NCI-H345 treated with DMSO at 0.1 percent for 48 hours (cell line): ENCODE measurements at regions not wholly inside any gene's neighbourhood (a gene's known extent, or its start where the extent isn't known, plus 50 kb on each side); places are given as distances from the start of the nearest gene placed in this dataset.

ENCODE experiments used
- DNase-seq: peaks from one replicate; lab custom pipeline; 2025; ENCODE audit not compliant: unreplicated experiment; lab: John Stamatoyannopoulos, UW

GRCh38 chr2:235140801-235141081 lies 188.9 kb downstream of the SH3BP4 start:
- DNase-seq: no peak

GRCh38 chr2:235141411-235142128 lies 189.8 kb downstream of the SH3BP4 start:
- no peak for DNase-seq

DNA sequence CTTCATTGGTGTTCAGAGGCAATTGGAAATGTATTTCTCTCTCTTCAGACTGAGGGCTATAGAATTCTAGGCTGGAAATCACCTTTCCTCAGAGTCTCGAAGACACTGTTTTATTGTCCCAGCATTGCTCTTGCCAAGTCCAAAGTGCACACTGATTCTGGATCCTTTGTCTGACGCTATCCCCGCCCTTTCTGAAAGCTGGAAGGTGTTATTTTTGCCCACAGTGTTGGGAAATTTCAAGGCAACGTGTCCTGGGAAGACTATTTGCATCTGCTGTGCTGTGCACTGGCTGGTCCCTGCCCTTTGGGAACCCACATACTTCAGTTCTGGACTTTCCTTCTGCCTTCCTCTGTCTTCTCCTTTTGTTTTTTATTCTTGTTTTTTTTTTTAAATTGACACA lies 190.8 kb downstream of the SH3BP4 start:
- no peak for DNase-seq

- DNase-seq: no peak
Observed at GRCh38 chr2:235143789-235144188, 192.0 kb downstream of the SH3BP4 start.

GRCh38 chr2:235144291-235144690 lies 192.5 kb downstream of the SH3BP4 start:
- DNase-seq: no peak

DNA sequence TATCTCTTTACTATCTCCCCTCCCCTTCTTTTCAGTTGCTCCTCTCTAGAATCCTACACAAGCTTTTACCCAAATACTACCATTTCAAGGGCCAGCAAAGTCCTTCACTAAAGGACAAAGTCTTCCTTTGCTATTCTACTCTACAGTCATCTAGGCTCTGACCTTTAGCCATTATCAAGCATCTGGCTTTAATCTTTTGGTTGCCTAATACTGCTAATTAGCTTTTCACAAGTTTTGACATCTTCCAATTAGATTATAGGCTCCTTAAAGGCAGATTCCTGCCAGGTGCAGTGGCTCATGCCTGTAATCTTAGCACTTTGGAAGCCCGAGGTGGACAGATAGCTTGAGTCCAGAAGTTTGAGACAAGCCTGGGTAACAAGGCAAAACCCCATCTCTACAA lies 194.4 kb downstream of the SH3BP4 start:
- DNase-seq: no peak

DNA sequence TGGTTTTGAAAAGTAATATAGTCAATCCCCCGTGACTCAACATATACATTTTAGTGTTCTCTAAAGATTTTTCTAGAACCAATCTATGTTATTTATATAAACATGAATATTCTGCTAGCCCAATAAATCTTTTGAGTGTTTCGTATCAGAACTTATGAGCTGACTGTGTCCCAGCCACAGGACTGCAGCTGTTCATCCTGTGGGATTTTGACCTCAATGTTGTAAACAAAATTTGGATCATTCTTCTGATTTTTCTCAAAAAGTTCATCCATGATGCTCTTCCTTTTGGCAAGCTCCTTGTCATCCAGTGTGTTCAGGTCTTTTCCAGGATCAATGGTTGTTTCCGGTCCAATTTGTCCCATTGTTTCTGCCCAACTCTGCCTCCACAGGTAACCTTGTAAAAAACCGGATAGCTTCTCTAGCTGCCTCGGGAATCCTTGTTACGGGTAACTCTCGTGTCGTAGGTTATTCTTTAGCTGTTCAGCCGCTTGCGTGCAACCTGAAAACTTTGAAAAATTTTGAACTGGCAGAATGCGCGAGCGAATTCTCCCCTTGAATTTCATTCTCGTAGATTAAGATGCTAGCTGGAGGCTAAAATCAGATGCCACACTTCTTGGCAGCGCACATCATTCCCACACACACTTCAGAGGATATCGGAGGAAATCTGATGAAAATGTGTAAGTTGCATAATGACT lies 195.2 kb downstream of the SH3BP4 start:
- DNase-seq: no peak

DNA sequence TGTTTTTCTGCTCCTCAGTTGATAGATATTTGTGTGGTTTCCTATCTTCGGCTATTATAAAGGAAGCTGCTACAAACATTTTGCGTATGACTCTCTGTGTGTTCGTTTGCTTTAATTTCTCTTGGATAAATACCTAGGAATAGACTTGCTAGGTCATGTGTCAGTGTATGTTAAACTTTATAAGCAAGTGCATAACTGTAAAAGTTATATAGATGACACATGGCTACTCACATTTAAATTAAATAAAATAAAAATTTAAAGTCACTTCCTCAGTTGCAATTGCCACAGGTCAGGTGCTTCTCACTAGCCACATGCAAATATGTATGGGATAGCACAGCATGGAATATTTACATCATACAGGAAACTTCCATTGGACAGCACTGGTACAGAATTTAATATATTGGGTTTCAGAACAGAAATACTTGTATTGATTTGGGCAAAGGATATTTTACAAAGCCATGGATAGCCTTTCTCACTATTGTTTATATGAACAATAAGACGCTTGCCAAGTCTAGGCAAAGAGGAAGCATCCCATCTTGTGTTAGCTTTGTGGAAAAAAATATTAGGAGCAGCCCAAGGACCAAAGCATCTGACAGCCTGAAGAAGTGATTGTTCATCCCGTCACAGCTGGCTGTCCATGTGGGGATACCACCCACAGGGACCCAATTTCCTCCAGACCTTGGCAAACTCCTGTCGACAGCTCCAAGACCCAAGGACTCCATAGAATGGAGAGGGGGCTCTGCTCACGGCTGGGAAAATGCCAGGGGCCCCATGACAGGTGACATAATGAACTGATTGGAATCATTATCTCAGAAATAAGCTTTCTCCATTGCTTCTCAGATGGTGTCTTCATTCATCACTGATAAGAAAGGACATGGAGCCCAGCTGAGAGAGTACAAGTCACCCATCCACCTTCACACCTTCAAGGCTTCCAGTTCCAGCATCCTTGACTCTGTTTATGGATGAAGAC lies 196.7 kb downstream of the SH3BP4 start:
- DNase-seq: no peak

- DNase-seq: no peak
Observed at GRCh38 chr2:235149240-235149659, 197.4 kb downstream of the SH3BP4 start.

- DNase-seq: no peak
Observed at GRCh38 chr2:235149736-235150135, 197.9 kb downstream of the SH3BP4 start.

- DNase-seq: no peak
Observed at GRCh38 chr2:235151152-235151551, 199.3 kb downstream of the SH3BP4 start.

GRCh38 chr2:235155163-235155562 lies 203.3 kb downstream of the SH3BP4 start:
- no peak for DNase-seq

GRCh38 chr2:235156055-235156454 lies 204.2 kb downstream of the SH3BP4 start:
- DNase-seq: no peak

- DNase-seq: no peak
Observed at GRCh38 chr2:235157746-235158482, 206.1 kb downstream of the SH3BP4 start.

GRCh38 chr2:235160281-235160810 lies 208.5 kb downstream of the SH3BP4 start:
- no peak for DNase-seq

- no peak for DNase-seq
Observed at GRCh38 chr2:235161565-235161964, 209.7 kb downstream of the SH3BP4 start.

DNA sequence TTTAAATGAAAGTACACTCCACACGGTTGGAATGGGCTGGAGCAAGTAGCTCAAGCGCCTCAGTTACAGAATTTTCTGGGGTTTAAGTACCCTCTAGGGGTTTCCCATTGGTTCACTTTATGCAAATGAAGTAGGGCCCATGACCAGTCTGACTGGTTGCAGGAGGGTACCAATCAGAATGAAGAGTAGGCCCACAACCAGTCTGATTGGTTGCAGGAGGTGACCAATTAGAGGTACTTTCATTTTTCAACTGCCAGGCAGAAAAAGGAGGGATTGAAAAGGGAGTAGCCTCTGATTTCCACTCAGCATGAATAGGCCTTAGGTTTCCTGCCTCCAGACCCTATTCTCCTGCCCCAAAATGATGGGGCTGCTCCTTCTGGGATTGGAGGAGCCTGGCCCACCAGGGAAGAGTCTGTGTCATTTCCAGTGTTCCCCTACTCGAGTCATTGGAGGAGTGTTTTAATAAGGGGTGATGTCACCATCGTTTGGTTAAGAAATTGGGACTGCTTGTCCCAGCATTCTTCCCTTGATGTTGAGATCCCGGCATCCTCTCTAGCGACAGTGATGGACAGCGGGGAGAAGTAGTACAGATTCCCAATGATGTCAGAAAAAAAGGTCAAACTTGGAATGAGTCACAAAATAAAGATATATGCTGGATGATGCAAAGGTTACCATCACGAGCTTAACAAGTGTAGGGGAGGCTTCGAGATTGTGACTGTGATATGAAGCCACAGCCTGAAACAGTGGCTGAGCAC lies 210.4 kb downstream of the SH3BP4 start:
- no peak for DNase-seq

GRCh38 chr2:235162837-235163197 lies 211.0 kb downstream of the SH3BP4 start:
- DNase-seq: no peak

- no peak for DNase-seq
Observed at GRCh38 chr2:235165136-235165535, 213.3 kb downstream of the SH3BP4 start.

DNA sequence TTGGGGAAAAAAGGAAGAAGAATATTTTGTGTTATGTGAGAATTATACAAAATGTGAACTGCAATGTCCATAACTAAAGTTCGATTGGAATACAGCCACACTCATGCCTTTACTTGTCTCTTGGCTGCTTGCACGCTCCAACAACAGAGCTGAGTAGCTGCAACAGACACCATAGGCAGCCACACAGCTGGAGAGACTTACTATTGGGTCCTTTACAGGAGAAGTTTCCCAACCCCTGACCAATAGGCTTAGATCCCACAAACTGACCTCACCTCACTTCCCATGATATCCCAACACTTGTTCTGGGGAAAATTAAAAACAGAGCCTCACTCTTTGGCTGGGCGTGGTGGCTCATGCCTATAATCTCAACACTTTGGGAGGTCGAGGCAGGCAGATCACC lies 213.8 kb downstream of the SH3BP4 start:
- DNase-seq: no peak
